Trophoblast cell (in vitro differentiated cells and primary cell): ENCODE measurements at regions not wholly inside any gene's neighbourhood (a gene's known extent, or its start where the extent isn't known, plus 50 kb on each side); places are given as distances from the start of the nearest gene placed in this dataset.
A peak's percentile ranks its signal among the peaks of the same experiment; 100 is the strongest.
"Not testable (repeated sequence)": the region's sequence is repeated elsewhere in the genome, so short reads cannot be mapped to it uniquely, and the experiment has no call there.

Source experiments
- DNase-seq, 2 donors: peaks; one replicate each; pipeline ENCODE4 v3.0.0-alpha.2; 2016
- H2AFZ ChIP-seq: 2 replicates; pipeline ENCODE4 v1.6.1; 2013; ENCODE audit warnings: low read length, moderate library complexity, mild to moderate bottlenecking; ENCODE audit not compliant: insufficient read depth, poor library complexity
- H2AK5ac ChIP-seq: 2 replicates; pipeline ENCODE4 v1.6.1; 2013; ENCODE audit warnings: mild to moderate bottlenecking, low read length
- H2BK120ac ChIP-seq: 2 replicates; pipeline ENCODE4 v1.6.1; 2013; ENCODE audit warnings: low read length, mild to moderate bottlenecking, moderate library complexity; ENCODE audit not compliant: insufficient read depth, poor library complexity
- H2BK12ac ChIP-seq: 2 replicates; pipeline ENCODE4 v1.6.1; 2013; ENCODE audit warnings: mild to moderate bottlenecking, low read length, moderate library complexity
- H2BK5ac ChIP-seq: 2 replicates; pipeline ENCODE4 v1.6.1; 2013; ENCODE audit warnings: low read length, low read depth, moderate library complexity, mild to moderate bottlenecking; ENCODE audit not compliant: poor library complexity
- H3K14ac ChIP-seq: 2 replicates; pipeline ENCODE4 v1.6.1; 2013; ENCODE audit warnings: mild to moderate bottlenecking, low read length
- H3K18ac ChIP-seq: 2 replicates; pipeline ENCODE4 v1.6.1; 2013; ENCODE audit warnings: mild to moderate bottlenecking, low read length
- H3K23ac ChIP-seq: 2 replicates; pipeline ENCODE4 v1.6.1; 2013; ENCODE audit warnings: low read length
- H3K27ac ChIP-seq: 2 replicates; pipeline ENCODE4 v1.5.1; 2013; ENCODE audit warnings: low read depth, mild to moderate bottlenecking, inconsistent platforms, low read length, moderate library complexity
- H3K27me3 ChIP-seq: 2 replicates; pipeline ENCODE4 v1.6.1; 2013; ENCODE audit warnings: inconsistent platforms, mild to moderate bottlenecking, low read length, moderate library complexity; ENCODE audit not compliant: insufficient read depth
- H3K36me3 ChIP-seq, 2 experiments: 1 replicate in 1 of 2; 2 replicates in 1 of 2; pipeline ENCODE4 v1.6.1; 2013; ENCODE audit warnings: low read length in 2 of 2, mild to moderate bottlenecking in 2 of 2, moderate library complexity in 1 of 2; ENCODE audit not compliant: insufficient read depth in 2 of 2, control insufficient read depth in 1 of 2
- H3K4ac ChIP-seq: 2 replicates; pipeline ENCODE4 v1.6.1; 2013; ENCODE audit warnings: low read depth, mild to moderate bottlenecking, low read length, moderate library complexity
- H3K4me1 ChIP-seq, 2 experiments: 1 replicate in 1 of 2; 2 replicates in 1 of 2; pipeline ENCODE4 v1.6.1; 2013; ENCODE audit warnings: low read length in 2 of 2, mild to moderate bottlenecking in 2 of 2, moderate library complexity in 1 of 2; ENCODE audit not compliant: insufficient read depth in 2 of 2, control insufficient read depth in 1 of 2
- H3K4me2 ChIP-seq: 2 replicates; pipeline ENCODE4 v1.6.1; 2013; ENCODE audit warnings: inconsistent platforms, mild to moderate bottlenecking, low read length, moderate library complexity
- H3K4me3 ChIP-seq: 2 replicates; pipeline ENCODE4 v1.5.1; 2013; ENCODE audit warnings: mild to moderate bottlenecking, low read depth, low read length, inconsistent platforms
- H3K79me1 ChIP-seq: one replicate; pipeline ENCODE4 v1.6.1; 2013; ENCODE audit warnings: low read length
- H3K79me2 ChIP-seq: 2 replicates; pipeline ENCODE4 v1.6.1; 2013; ENCODE audit warnings: low read length, mild to moderate bottlenecking; ENCODE audit not compliant: control insufficient read depth, insufficient read depth, poor library complexity
- H3K9ac ChIP-seq: 2 replicates; pipeline ENCODE4 v1.6.1; 2013; ENCODE audit warnings: mild to moderate bottlenecking, low read length
- H3K9me3 ChIP-seq: 2 replicates; pipeline ENCODE4 v1.6.1; 2013; ENCODE audit warnings: low read depth, mild to moderate bottlenecking, control low read depth, inconsistent platforms, low read length; ENCODE audit not compliant: insufficient read depth
- H4K12ac ChIP-seq: 2 replicates; pipeline ENCODE4 v1.6.1; 2013; ENCODE audit warnings: low read depth, mild to moderate bottlenecking, low read length, moderate library complexity
- H4K8ac ChIP-seq: 2 replicates; pipeline ENCODE4 v1.6.1; 2013; ENCODE audit warnings: low read depth, mild to moderate bottlenecking, low read length, moderate library complexity
- H4K91ac ChIP-seq: one replicate; pipeline ENCODE4 v1.6.1; 2013; ENCODE audit warnings: low read depth, mild to moderate bottlenecking, low read length, moderate library complexity
- WGBS: extraction: QIAGEN DNeasy Blood & Tissue Kit; methylation state at CpG from one replicate; pipeline ENCODE4 v1.1.7; 2013; ENCODE audit warnings: missing lambda C conversion rate; ENCODE audit not compliant: insufficient read length, insufficient coverage; ENCODE audit errors: extremely low coverage; 5-methylcytosine and 5-hydroxymethylcytosine counted together

GRCh38 chr2:38137958-38138357, 62.0 kb upstream of the CYP1B1 start:
- H3K79me2 ChIP-seq, H3K23ac ChIP-seq, H3K79me1 ChIP-seq, DNase-seq, H3K4me2 ChIP-seq, H3K27me3 ChIP-seq, H3K9ac ChIP-seq, H4K12ac ChIP-seq, H3K9me3 ChIP-seq, H3K27ac ChIP-seq, H3K14ac ChIP-seq, H2AK5ac ChIP-seq, H2AFZ ChIP-seq, H3K36me3 ChIP-seq, H4K91ac ChIP-seq, H4K8ac ChIP-seq, H2BK5ac ChIP-seq, H2BK120ac ChIP-seq, H3K18ac ChIP-seq, H3K4me3 ChIP-seq, H3K4me1 ChIP-seq, H3K4ac ChIP-seq, H2BK12ac ChIP-seq: not testable (repeated sequence)
- no CpG with 5 or more reads among the region's 12 CpGs for WGBS

GRCh38 chr2:38131676-38132075, 55.7 kb upstream of the CYP1B1 start:
- DNase-seq: no peak
- Histone ChIP-seq H3K9me3 (peaks cover 7% of the 10 kb centered on the region), H3K14ac (no peak overlapping the region), H3K36me3 (no peaks in the 10 kb centered on the region), H4K12ac (no peak overlapping the region), H3K4me1 (no peaks in the 10 kb centered on the region), H3K4ac (no peak overlapping the region), H2BK120ac (no peak overlapping the region), H2AFZ (no peak overlapping the region), H3K23ac (no peak overlapping the region), H2AK5ac (no peak overlapping the region), H4K8ac (no peak overlapping the region), H3K27me3 (no peaks in the 10 kb centered on the region), H3K79me1 (no peaks in the 10 kb centered on the region), H3K4me3 (no peak overlapping the region), H2BK12ac (no peak overlapping the region), H4K91ac (no peak overlapping the region), H3K18ac (no peak overlapping the region), H2BK5ac (no peak overlapping the region), H3K4me2 (no peak overlapping the region), H3K9ac (no peak overlapping the region), H3K27ac (no peak overlapping the region), H3K79me2 (no peaks in the 10 kb centered on the region)
- WGBS: no CpG with 5 or more reads among the region's 2 CpGs

- no peak overlapping the region for H3K14ac ChIP-seq
- H3K79me1 ChIP-seq: no peaks in the 10 kb centered on the region
- H4K91ac ChIP-seq: no peak overlapping the region
- H2BK5ac ChIP-seq: no peak overlapping the region
- no peak overlapping the region for H4K8ac ChIP-seq
- no peak overlapping the region for H3K4me2 ChIP-seq
- no peak overlapping the region for H3K18ac ChIP-seq
- no peak overlapping the region for H4K12ac ChIP-seq
- no peak overlapping the region for H3K4ac ChIP-seq
- no peak overlapping the region for H3K9ac ChIP-seq
- peaks cover 10% of the 10 kb centered on the region for H3K9me3 ChIP-seq
- DNase-seq: peak in 1 of 2 donors; percentile 12
- no peak overlapping the region for H2BK12ac ChIP-seq
- H2BK120ac ChIP-seq: no peak overlapping the region
- no peak overlapping the region for H3K23ac ChIP-seq
- no peaks in the 10 kb centered on the region for H3K27me3 ChIP-seq
- no peaks in the 10 kb centered on the region for H3K79me2 ChIP-seq
- no peaks in the 10 kb centered on the region for H3K4me1 ChIP-seq
- no peak overlapping the region for H3K27ac ChIP-seq
- WGBS: no CpG with 5 or more reads among the region's 3 CpGs
- H2AK5ac ChIP-seq: no peak overlapping the region
- H3K4me3 ChIP-seq: no peak overlapping the region
- no peaks in the 10 kb centered on the region for H3K36me3 ChIP-seq
- no peak overlapping the region for H2AFZ ChIP-seq
Observed at GRCh38 chr2:38130876-38131275, 54.9 kb upstream of the CYP1B1 start.

GRCh38 chr2:38129987-38130386, 54.0 kb upstream of the CYP1B1 start:
- Histone ChIP-seq H3K4me1 (no peaks in the 10 kb centered on the region), H3K79me2 (no peaks in the 10 kb centered on the region), H3K27ac (no peak overlapping the region), H3K36me3 (no peaks in the 10 kb centered on the region), H4K12ac (no peak overlapping the region), H3K4ac (no peak overlapping the region), H3K9ac (no peak overlapping the region), H2BK120ac (no peak overlapping the region), H3K9me3 (peaks cover 10% of the 10 kb centered on the region), H3K14ac (no peak overlapping the region), H4K91ac (no peak overlapping the region), H4K8ac (no peak overlapping the region), H2BK5ac (no peak overlapping the region), H3K4me3 (no peak overlapping the region), H3K18ac (no peak overlapping the region), H2AK5ac (no peak overlapping the region), H3K4me2 (no peak overlapping the region), H2AFZ (no peak overlapping the region), H3K79me1 (no peaks in the 10 kb centered on the region), H3K23ac (no peak overlapping the region), H2BK12ac (no peak overlapping the region), H3K27me3 (no peaks in the 10 kb centered on the region)
- WGBS: no CpG with 5 or more reads among the region's 3 CpGs
- peak; percentile 12 to 41 for DNase-seq
